HG02588 (cell line): ENCODE measurements at regions not wholly inside any gene's neighbourhood (a gene's known extent, or its start where the extent isn't known, plus 50 kb on each side); places are given as distances from the start of the nearest gene placed in this dataset.

Experiments used
- ATAC-seq: cut with Tn5 transposase; IDR thresholded peaks from one replicate; pipeline ENCODE4 v1.9.1; 2021; ENCODE audit warnings: mild to moderate bottlenecking, moderate library complexity; ENCODE audit not compliant: unreplicated experiment

DNA sequence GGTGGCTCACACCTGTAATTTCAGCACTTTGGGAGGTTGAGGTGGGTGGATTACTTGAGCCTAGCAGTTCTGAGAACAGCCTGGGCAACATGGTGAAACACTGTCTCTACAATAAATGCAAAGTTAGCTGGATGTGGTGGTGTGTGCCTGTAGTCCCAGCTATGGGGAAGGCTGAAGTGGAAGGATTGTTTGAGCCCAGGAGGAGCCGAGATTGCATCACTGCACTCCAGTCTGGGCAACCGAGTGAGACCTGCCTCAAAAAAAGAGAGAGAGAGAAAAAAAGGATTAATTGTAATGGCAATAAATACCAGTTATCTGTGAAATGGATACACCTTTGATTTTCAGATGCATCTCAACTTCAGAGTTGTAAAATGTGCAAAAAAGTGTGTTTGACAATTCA lies 58.8 kb downstream of the SPRY1 start:
- no peak for ATAC-seq

DNA sequence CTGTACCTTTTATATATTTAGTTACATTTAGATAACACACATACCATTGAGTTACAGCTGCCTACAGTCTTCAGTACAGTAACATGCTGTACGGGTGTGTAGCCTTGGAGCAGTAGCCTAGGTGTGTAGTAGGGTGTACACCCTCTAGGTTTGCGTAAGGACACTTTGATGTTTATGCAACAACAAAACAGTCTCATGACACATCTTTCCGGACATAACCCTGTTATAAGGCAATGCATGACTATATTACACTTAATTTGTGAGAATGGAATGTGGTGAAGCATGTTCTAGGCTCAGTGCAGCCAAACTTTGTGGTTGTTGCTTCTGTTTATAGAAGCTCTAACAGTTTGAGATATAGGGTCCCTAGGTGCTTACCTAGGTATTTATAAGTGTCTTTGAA lies 65.4 kb downstream of the SPRY1 start:
- no peak for ATAC-seq

DNA sequence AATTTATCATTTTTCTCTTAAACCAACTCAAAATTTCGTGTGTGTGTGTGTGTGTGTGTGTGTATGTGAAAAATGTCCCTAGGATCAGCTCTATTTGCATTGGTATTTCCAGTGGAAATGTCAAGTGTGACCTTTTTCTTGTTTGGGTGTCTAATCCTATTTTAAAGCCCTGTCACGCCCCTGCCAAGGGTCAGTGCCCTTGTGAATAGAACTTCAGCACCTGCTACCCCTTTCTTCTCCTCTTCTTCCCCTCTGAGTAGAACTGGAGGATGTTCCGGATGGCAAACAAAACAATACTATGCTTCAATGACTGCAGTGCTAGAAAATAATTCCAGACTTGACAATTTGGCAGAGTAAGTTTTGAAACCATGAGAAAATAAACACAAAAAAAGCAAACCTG lies 67.3 kb downstream of the SPRY1 start:
- ATAC-seq, result no peak

DNA sequence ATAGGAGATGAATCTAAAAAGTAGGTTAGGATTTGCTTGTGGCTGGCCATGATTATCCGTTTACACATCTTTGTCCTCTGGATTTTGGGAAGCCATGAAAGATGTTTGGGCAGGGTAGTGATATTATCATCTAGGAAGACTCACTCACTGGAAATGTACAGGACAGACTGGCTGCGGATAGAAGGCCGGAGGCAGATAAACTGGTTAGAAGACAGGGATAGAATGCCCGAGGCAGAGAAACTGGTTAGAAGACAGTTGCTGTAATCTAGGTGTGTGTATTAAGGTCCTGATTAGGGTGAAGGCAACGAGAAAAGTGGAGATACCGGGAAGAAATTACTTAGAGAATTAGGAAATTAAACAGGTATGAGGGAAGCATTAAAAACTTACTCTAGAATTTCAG lies 68.8 kb downstream of the SPRY1 start:
- ATAC-seq, result no peak

DNA sequence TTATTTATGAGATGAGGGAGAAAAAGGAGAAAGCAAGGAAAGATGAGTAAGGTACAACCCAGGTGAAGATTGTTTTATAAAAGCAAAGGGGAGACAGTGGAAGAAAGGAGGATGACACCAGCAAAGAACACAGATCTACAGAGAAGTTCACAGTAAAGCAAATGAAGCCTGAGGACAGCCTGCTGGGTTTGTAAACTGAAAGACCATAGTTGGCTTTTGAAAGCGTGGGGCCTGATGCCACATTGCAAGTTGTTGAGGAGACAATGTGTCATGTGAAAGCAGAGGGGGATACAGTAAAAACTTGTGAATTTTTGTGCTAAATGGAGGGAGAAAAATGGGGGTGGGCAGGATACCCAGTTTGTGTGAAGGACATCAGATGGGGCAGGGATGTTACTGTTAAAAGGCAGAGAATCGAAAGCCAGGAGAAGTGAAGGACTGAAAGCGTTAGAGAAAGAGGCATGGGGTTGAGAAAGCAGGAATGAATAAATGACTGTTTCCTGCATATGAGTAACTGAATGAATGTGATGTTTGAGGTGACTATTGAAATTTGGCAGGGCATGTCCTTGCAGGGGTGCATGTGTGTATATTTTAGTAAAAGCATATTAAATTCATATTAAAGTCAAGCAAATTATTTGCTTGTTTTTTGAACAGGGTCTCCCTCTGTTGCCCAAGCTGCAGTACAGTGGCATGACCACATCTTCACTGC lies 69.6 kb downstream of the SPRY1 start:
- ATAC-seq, result no peak

DNA sequence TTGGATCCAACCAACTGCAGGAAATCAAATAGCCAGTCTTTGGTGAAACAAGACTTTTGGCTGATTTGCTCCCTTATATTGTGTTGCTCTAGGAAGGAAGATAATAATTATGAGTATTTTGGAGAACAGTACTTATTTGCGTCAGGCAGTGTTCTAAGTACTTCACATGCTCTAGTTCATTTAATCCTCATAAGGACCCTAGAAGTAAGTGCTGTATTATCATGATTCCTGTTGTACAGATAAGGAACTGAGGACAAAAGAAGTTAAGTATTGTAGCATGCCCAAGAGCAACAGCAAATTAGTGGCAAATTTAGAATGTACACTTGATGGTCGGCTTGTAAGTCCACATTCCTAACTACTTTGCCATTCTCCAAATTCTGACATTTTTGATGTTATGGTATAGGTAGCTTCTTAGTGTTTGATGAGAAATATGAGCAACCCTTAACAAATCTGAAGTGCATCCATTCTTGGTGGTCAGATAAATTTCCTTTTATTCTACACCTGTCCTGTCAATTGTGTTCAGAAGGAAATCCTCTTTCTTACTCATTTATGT lies 72.0 kb downstream of the SPRY1 start:
- no peak for ATAC-seq

DNA sequence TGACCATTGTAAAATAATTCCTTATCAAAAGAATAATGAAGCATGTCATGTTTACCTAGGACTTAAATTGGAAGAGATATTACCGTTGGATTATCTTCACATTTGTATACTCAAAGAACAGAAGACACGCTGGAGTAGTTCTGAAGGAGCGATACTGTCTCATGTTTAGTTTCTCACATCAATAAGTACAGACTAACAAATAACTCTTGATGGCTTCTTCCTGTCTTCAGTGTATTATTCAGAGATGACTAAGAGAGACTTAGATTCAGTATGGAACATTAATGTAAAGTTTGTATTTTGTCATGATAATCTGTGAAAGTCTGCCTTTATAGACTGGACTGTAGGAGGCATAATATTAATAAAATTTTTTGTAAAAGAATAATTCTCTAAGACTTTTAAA lies 72.7 kb downstream of the SPRY1 start:
- no peak for ATAC-seq

DNA sequence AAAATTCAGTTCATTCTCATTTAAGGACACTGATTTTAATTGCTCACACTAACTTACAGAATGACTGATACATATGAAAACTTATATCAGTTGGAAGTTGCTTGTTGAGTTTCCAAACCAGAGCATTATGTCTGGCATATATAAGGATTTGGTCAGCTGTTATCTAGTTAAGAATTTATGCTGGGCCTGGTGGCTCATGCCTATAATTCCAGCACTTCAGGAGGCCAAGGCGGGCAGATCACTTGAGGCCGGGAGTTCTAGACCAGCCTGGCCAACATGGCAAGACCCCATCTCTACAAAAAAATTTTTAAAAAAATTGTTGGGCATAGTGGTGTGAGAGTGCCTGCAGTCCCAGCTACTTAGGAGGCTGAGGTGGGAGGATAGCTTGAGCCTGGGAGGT lies 73.1 kb downstream of the SPRY1 start:
- no peak for ATAC-seq

DNA sequence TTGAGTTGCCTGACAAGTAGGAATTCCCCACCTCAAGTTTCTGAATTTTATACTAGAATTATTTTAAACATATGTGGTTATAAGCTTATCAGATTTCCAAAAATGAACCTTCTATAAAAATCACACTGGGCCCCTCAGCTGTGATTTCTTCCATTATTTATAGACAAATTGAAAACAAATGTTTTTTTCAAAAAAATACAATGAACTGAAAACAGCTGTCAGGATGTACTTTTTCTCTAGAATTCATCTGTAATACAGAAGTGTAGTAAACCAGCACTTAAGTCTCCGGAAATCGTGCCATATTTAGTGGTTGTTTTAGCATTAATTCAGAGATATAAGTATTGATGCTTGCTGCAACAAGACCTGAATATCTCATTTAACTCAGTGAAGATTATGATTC lies 74.0 kb downstream of the SPRY1 start:
- ATAC-seq, result no peak

DNA sequence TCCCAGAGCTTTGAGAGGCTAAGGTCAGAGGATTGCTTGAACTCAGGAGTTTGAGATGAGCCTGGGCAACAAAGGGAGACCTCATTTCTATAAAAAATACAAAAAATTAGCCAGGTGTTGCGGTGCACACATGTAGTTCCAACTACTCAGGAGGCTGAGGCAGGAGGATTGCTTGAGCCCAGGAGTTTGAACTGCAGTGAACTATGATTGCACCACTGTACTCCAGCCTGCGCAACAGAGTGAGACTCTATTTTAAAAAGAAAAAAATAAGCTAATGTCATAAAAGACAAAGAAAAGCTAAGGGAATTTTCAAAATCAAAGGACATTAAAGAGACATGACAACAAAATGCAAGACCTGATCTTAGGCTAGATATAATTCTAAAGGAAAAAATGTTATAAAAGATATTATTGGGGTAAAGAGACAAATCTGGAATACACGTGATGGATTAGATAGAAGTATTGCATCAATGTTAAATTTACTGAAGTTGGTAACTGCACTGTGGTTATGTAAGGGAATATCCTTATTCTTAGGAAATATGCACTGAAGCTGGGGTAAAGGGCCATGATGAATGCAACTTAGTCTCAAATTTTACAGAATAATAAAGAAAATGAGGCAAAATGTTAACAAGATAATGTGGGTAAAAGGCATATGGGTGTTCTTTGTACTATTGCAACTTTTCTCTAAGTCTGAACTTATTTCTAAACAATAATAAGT lies 75.2 kb downstream of the SPRY1 start:
- no peak for ATAC-seq

DNA sequence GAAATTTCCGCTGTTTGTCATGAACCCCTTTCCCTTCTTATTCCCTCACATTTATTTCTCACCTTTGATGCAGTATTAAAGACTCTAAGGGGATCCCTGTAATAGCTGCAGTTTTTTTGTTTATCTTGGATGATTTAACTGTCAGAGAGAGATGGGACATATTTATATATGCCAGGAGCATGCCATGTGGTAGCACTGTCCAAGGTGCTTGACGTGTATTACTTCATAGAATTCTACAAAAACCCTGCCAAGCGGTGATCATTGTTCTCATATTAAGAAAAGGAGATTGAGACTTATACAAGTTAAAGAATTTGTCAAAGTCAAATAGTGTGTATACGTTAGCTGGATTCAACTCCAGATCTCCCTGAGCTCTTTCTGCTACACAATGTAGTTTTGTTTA lies 78.2 kb downstream of the SPRY1 start:
- no peak for ATAC-seq

DNA sequence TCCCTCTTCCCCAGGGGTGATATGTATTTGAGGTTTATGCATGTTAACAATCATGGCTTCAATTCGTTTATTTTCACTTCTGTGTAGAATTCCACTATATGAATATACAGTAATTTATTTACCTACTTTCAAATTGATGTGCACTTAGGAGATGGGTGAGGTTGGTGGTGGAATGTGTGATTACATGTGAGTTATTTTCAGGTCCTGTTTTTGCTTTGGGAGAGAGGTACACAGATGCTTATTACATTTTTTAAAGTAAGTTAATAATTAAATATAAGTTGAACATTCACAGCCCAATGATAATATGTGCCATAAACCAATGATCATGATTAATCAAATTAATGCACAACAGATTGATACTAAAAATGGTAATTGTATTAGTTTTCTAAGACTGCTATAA lies 79.5 kb downstream of the SPRY1 start:
- ATAC-seq, result no peak

DNA sequence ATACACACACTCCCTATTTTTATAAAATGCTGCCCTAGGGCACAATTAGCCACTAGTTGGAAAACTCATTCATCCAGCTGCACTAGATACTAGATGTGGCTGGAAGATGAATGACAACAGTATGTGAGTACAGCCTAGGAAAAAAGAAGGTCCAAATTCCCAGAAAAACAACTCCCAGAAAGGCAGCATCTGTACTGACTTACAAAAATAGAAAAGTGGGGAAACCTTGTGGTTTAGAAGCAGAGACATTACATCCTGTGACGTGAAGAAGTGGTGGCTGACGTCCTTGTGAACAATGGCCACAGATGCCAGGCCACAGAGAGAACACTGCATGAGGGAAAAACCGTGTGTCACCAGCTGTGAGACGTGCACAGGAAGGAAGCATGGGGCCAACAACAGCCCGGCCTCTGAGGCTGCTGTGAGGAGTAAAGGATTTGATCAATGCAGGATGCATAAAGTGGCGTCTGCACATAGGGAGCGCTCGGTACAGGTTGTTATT lies 81.2 kb downstream of the SPRY1 start:
- ATAC-seq, result peak; percentile 48

DNA sequence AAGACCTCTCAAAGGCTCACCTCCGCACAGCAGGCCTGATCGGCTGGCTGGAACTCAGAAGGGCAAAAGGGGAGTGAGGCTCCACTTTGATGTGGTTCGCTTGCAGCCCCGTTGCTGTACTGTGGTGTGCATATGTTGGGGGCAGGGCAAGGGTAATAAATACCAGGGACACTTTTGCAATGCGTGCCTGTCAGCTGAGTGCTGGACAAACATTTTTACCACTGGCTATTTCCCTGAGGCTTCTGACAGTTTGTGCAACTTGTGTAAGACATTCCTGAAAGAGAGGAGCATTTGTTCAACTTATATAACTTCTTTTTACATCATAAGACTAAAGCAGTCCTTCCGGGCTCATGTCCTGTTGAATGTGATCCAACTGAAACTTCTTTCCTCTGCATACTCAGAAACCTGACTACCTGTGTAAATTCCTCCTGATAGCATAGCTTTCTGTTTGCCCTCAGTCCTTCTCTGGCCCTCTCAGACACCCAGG lies 82.3 kb downstream of the SPRY1 start:
- ATAC-seq, result no peak

DNA sequence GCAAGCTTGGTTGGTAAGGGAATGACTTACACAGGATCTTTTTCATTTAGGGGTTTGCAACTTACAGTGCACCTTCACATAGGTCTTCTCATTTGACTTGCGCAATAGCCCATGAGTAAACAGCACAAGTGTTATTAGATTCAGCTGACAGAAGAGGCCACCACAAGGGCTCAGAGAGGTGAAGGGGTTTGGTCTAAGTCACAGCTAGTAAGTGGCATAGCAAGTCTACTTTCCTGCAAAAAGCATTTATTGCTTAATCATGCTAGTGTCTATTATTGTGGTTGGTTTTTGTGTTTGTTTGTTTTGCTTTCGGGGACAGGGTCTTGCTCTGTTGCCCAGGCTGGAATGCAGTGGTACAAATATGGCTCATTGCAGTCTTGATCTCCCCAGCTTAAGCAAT lies 83.3 kb downstream of the SPRY1 start:
- no peak for ATAC-seq

DNA sequence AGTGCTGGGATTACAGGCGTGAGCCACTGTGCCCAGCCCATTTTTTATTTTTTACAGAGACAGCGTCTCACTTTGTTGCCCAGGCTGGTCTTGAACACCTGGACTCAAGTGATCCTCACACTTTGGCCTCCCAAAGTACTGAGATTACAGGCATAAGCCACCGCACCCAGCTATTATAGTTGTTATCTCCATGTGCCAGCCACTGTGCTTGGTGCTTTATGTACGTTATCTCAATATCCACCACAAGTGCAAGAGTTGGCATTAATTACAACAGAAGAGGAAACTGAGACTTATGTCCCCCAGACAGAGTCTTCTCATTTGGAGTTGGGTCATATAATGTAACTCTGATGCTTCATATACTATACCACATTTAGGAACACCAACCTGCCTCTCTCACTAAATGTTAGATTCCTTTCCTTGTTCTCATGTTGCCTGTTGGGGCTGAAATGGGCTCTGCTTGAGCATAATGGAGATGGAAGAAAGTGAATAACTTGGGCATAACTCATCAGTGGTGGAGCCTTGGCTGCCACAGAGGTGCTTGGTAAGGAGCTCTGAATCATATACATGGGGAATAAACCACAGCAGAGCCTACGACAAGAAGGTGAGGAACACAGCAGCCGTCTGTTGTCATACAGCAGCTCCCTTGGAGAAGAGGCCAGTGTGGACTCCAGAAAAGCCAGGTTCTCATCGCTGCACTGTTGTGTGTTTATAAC lies 84.3 kb downstream of the SPRY1 start:
- ATAC-seq, result no peak

DNA sequence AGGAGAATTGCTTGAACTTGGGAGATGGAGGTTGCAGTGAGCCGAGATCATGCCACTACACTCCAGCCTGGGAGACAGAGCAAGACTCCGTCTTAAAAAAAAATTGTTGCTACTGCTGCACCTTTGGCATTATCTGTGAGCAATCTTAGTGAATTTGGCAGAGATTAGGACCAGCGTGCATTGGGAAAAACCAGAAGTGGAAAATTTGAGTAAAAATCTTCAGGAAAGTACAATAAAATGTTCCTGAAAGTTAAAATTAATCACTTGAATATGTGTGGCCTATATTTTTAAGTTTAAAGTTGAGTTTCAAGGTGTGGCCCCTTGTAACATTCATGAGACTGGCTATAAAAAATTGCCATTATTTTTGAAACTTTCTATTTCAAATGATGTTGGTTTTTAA lies 85.1 kb downstream of the SPRY1 start:
- ATAC-seq, result no peak

DNA sequence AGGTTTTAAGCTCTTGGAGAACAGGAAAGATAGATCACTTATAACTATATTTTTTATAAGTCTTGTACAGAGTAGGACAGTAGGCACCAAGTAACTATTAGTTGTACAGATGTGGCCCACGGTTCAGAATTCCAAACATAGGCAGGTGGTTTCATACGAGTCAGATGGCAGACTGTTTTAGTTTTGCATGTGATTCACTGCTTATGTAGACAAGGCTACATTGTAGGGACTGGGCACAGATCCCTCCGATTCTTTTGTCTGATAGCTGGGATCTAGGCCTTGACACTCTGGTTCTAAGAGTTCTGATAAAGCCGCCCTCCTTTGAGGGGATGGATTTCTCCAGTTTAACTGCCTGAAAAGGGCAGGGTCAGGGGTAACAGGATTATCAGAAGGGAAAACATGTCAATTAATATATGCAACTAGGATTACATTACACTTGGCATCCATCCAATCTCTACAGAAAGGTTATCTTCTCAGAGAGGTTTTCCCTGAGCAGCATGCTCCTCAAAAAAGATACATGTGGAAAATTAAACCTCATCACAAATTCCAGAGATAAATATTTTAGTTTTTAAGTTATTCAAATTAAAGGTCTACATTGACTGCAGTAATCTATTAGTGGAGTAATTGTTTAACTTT lies 87.8 kb downstream of the SPRY1 start:
- ATAC-seq, result no peak

DNA sequence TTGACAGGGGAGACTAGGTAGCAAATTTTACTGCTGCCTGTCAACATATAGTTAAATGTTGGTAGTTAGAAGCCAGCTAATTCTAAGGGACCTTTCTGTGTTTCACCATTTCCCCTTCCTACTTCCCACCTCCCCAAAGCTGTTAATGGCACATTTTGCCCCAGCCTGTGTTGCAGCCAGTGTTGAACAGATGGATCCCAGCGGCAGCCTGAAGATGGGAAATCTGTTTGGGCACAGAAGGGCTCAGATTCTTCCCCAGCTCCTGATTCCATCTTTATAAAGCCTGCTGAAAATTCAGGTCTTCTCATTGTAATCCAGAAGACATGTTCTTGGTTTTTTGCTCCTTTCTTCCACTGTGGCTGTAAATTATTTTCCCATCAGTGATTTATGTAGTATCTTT lies 89.0 kb downstream of the SPRY1 start:
- ATAC-seq, result no peak

DNA sequence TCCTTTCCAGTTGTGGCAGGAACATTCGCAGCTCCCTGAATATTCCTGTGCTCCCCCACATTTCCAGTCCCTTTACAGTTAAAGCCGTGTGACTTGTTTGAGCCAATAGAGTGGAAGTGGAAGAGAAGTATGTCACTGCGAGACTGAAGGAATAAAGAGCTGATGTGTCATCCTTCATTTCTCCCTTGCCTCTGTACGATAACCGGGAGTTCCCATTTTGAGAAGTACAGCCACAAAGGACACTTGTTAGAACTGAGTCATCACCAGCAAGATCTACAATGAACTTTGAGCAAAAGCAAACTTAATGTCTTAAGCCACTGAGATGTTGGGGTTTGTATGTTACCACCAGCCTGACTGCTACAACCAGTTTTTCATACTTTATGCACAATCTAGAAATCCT lies 92.3 kb downstream of the SPRY1 start:
- peak; percentile 79 for ATAC-seq

DNA sequence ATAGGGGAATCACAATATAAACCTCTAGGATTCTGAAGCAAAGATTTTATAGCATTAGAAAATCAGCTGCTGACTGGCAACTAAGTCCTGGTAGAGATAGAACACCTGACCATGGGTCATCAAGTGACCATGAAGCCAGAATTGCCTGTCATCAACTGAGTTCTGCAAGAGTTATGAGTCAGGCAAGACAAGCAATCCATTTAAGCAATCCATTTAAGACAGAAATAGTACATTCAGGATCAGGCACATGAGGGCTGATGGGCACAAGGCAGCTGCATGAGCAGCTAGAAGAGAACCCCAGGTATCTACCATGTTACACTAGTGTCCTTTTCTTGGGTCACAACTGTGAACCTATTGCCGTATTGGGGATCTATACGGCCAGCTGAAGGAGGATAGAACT lies 98.9 kb downstream of the SPRY1 start:
- ATAC-seq, result no peak
